ENCODE measurements at regions not wholly inside any gene's neighbourhood (a gene's known extent, or its start where the extent isn't known, plus 50 kb on each side); places are given as distances from the start of the nearest gene placed in this dataset.

GRCh38 chr2:181228661-181229060, 228.5 kb upstream of the ITGA4 start:
- no peak overlapping the region for H3K27ac ChIP-seq
- no peaks in the 10 kb centered on the region for H3K9me3 ChIP-seq
- intact Hi-C loops (cut with DNase I; ENCODE audit: low total_unique reads): no loop called here
- no peaks in the 10 kb centered on the region for H3K27me3 ChIP-seq
- no peaks in the 10 kb centered on the region for H3K4me1 ChIP-seq
- no peak for DNase-seq
- TF ChIP-seq CTCF (IDR thresholded peaks at IDR 0.05): no peak
- no peak overlapping the region for H3K4me3 ChIP-seq
- no peaks in the 10 kb centered on the region for H3K36me3 ChIP-seq

GRCh38 chr2:181231151-181231550, 226.0 kb upstream of the ITGA4 start:
- no peak overlapping the region for H3K4me3 ChIP-seq
- no peak for TF ChIP-seq CTCF (IDR thresholded peaks at IDR 0.05)
- H3K9me3 ChIP-seq: no peaks in the 10 kb centered on the region
- no peak for DNase-seq
- no peaks in the 10 kb centered on the region for H3K4me1 ChIP-seq
- intact Hi-C loops (cut with DNase I; ENCODE audit: low total_unique reads): no loop called here
- H3K36me3 ChIP-seq: no peaks in the 10 kb centered on the region
- H3K27me3 ChIP-seq: no peaks in the 10 kb centered on the region
- H3K27ac ChIP-seq: no peak overlapping the region

- TF ChIP-seq CTCF (IDR thresholded peaks at IDR 0.05): no peak
- H3K4me1 ChIP-seq: no peaks in the 10 kb centered on the region
- intact Hi-C loops (cut with DNase I; ENCODE audit: low total_unique reads): no loop called here
- no peak overlapping the region for H3K27ac ChIP-seq
- no peak overlapping the region for H3K4me3 ChIP-seq
- no peaks in the 10 kb centered on the region for H3K27me3 ChIP-seq
- no peaks in the 10 kb centered on the region for H3K36me3 ChIP-seq
- no peak for DNase-seq
- no peaks in the 10 kb centered on the region for H3K9me3 ChIP-seq
These were observed 225.1 kb upstream of the ITGA4 start for GRCh38 chr2:181231886-181232621.

- no peak overlapping the region for H3K4me3 ChIP-seq
- no peak for TF ChIP-seq CTCF (IDR thresholded peaks at IDR 0.05)
- intact Hi-C loops (cut with DNase I; ENCODE audit: low total_unique reads): no loop called here
- H3K27me3 ChIP-seq: no peaks in the 10 kb centered on the region
- no peaks in the 10 kb centered on the region for H3K9me3 ChIP-seq
- H3K4me1 ChIP-seq: no peaks in the 10 kb centered on the region
- no peak for DNase-seq
- H3K36me3 ChIP-seq: no peaks in the 10 kb centered on the region
- no peak overlapping the region for H3K27ac ChIP-seq
These were observed 222.7 kb upstream of the ITGA4 start for GRCh38 chr2:181234487-181234891.

GRCh38 chr2:181235011-181235410, 222.2 kb upstream of the ITGA4 start:
- no peak overlapping the region for H3K27ac ChIP-seq
- H3K9me3 ChIP-seq: no peaks in the 10 kb centered on the region
- intact Hi-C loops (cut with DNase I; ENCODE audit: low total_unique reads): no loop called here
- no peak for DNase-seq
- no peak for TF ChIP-seq CTCF (IDR thresholded peaks at IDR 0.05)
- no peaks in the 10 kb centered on the region for H3K36me3 ChIP-seq
- H3K4me1 ChIP-seq: no peaks in the 10 kb centered on the region
- no peak overlapping the region for H3K4me3 ChIP-seq
- H3K27me3 ChIP-seq: no peaks in the 10 kb centered on the region

Data from tibial artery (tissue), 4 donors.